SK-N-SH treated with all-trans-retinoic acid at 6 μM for 48 hours (cell line): ENCODE measurements at regions not wholly inside any gene's neighbourhood (a gene's known extent, or its start where the extent isn't known, plus 50 kb on each side); places are given as distances from the start of the nearest gene placed in this dataset.

Experiments
- ARNTL ChIP-seq: fragments of 450-650 bp; formaldehyde crosslinking; IDR thresholded peaks from 2 replicates; pipeline ENCODE4 v1.5.0; 2020; ENCODE audit warnings: low read depth, mild to moderate bottlenecking, moderate library complexity, borderline replicate concordance
- BACH2 ChIP-seq: fragments of 250-450 bp; sonication (Bioruptor Pico); IDR thresholded peaks from 2 replicates; pipeline ENCODE4 v1.9.0; 2021; ENCODE audit warnings: mild to moderate bottlenecking, borderline replicate concordance
- ESRRG ChIP-seq: fragments of 250-450 bp; sonication (Bioruptor Pico); IDR thresholded peaks from 2 replicates; pipeline ENCODE4 v1.6.1; 2021; ENCODE audit warnings: mild to moderate bottlenecking
- OSR1 ChIP-seq: fragments of 250-450 bp; sonication (Bioruptor Pico); IDR thresholded peaks from 2 replicates; pipeline ENCODE4 v1.8.0; 2022; ENCODE audit warnings: moderate library complexity, mild to moderate bottlenecking, inconsistent platforms
- RARB ChIP-seq: fragments of 250-450 bp; sonication (Bioruptor Pico); IDR thresholded peaks from 2 replicates; pipeline ENCODE4 v1.8.0; 2021; ENCODE audit warnings: mild to moderate bottlenecking, moderate library complexity
- TCF4 ChIP-seq: fragments of 250-450 bp; sonication (Bioruptor Pico); IDR thresholded peaks from 2 replicates; pipeline ENCODE4 v1.8.0; 2021; ENCODE audit warnings: mild to moderate bottlenecking, moderate library complexity, borderline replicate concordance
- ZFP3 ChIP-seq: fragments of 250-450 bp; sonication (Bioruptor Pico); IDR thresholded peaks from 2 replicates; pipeline ENCODE4 v1.5.0; 2020; ENCODE audit warnings: mild to moderate bottlenecking, moderate library complexity
- ZNF70 ChIP-seq: fragments of 450-650 bp; formaldehyde crosslinking; IDR thresholded peaks from 2 replicates; pipeline ENCODE4 v1.5.0; 2020; ENCODE audit warnings: mild to moderate bottlenecking, moderate library complexity
- ZNF8 ChIP-seq: fragments of 450-650 bp; formaldehyde crosslinking; IDR thresholded peaks from 2 replicates; pipeline ENCODE4 v1.5.0; 2020; ENCODE audit warnings: mild to moderate bottlenecking, moderate library complexity
- TF ChIP-seq, protein P1 (sequence below): fragments of 250-450 bp; sonication (Bioruptor Pico); IDR thresholded peaks from 2 replicates; pipeline ENCODE4 v1.8.0; 2020; ENCODE audit warnings: mild to moderate bottlenecking, moderate library complexity, borderline replicate concordance
- TF ChIP-seq, protein P2 (sequence below): fragments of 250-450 bp; sonication (Bioruptor Pico); IDR thresholded peaks from 2 replicates; pipeline ENCODE4 v1.5.1; 2020; ENCODE audit warnings: low read depth, mild to moderate bottlenecking, moderate library complexity
- TF ChIP-seq, protein P3 (sequence below): fragments of 250-450 bp; sonication (Bioruptor Pico); IDR thresholded peaks from 2 replicates; pipeline ENCODE4 v1.5.0; 2020; ENCODE audit warnings: mild to moderate bottlenecking, moderate library complexity
- TF ChIP-seq, protein P4 (sequence below): fragments of 250-450 bp; sonication (Bioruptor Pico); IDR thresholded peaks from 2 replicates; pipeline ENCODE4 v1.5.1; 2021; ENCODE audit warnings: mild to moderate bottlenecking, moderate library complexity

DNA sequence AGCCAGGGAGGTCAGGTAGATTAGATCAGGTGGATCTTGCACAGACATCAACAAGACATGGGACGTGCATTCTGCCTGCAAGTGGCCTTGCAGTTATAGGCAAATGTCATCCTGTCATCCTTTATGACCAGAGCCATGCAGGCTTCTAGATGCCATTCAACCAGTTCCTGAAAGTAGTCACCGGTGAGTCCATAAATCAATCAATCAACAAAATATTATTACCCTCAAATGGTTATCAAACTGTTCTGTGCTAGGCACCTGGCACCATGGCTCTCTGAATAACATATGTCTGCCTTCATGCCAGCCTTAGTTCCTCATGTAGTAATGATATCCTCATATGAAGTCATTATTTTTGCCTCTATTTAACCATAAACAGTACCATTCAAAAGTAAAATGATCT, 146.9 kb downstream of the TOMM20 start:
- TF ChIP-seq TCF4 = no peak
- no peak for TF ChIP-seq ARNTL
- TF ChIP-seq ZNF8 (CRISPR knock-in tag) = no peak
- TF ChIP-seq, protein P1, sequence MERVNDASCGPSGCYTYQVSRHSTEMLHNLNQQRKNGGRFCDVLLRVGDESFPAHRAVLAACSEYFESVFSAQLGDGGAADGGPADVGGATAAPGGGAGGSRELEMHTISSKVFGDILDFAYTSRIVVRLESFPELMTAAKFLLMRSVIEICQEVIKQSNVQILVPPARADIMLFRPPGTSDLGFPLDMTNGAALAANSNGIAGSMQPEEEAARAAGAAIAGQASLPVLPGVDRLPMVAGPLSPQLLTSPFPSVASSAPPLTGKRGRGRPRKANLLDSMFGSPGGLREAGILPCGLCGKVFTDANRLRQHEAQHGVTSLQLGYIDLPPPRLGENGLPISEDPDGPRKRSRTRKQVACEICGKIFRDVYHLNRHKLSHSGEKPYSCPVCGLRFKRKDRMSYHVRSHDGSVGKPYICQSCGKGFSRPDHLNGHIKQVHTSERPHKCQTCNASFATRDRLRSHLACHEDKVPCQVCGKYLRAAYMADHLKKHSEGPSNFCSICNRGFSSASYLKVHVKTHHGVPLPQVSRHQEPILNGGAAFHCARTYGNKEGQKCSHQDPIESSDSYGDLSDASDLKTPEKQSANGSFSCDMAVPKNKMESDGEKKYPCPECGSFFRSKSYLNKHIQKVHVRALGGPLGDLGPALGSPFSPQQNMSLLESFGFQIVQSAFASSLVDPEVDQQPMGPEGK (CRISPR knock-in tag) = no peak
- TF ChIP-seq, protein P2, sequence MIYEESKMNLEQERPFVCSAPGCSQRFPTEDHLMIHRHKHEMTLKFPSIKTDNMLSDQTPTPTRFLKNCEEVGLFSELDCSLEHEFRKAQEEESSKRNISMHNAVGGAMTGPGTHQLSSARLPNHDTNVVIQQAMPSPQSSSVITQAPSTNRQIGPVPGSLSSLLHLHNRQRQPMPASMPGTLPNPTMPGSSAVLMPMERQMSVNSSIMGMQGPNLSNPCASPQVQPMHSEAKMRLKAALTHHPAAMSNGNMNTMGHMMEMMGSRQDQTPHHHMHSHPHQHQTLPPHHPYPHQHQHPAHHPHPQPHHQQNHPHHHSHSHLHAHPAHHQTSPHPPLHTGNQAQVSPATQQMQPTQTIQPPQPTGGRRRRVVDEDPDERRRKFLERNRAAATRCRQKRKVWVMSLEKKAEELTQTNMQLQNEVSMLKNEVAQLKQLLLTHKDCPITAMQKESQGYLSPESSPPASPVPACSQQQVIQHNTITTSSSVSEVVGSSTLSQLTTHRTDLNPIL (CRISPR knock-in tag) = no peak
- TF ChIP-seq, protein P3, sequence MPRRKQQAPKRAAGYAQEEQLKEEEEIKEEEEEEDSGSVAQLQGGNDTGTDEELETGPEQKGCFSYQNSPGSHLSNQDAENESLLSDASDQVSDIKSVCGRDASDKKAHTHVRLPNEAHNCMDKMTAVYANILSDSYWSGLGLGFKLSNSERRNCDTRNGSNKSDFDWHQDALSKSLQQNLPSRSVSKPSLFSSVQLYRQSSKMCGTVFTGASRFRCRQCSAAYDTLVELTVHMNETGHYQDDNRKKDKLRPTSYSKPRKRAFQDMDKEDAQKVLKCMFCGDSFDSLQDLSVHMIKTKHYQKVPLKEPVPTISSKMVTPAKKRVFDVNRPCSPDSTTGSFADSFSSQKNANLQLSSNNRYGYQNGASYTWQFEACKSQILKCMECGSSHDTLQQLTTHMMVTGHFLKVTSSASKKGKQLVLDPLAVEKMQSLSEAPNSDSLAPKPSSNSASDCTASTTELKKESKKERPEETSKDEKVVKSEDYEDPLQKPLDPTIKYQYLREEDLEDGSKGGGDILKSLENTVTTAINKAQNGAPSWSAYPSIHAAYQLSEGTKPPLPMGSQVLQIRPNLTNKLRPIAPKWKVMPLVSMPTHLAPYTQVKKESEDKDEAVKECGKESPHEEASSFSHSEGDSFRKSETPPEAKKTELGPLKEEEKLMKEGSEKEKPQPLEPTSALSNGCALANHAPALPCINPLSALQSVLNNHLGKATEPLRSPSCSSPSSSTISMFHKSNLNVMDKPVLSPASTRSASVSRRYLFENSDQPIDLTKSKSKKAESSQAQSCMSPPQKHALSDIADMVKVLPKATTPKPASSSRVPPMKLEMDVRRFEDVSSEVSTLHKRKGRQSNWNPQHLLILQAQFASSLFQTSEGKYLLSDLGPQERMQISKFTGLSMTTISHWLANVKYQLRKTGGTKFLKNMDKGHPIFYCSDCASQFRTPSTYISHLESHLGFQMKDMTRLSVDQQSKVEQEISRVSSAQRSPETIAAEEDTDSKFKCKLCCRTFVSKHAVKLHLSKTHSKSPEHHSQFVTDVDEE (CRISPR knock-in tag) = no peak
- TF ChIP-seq, protein P4, sequence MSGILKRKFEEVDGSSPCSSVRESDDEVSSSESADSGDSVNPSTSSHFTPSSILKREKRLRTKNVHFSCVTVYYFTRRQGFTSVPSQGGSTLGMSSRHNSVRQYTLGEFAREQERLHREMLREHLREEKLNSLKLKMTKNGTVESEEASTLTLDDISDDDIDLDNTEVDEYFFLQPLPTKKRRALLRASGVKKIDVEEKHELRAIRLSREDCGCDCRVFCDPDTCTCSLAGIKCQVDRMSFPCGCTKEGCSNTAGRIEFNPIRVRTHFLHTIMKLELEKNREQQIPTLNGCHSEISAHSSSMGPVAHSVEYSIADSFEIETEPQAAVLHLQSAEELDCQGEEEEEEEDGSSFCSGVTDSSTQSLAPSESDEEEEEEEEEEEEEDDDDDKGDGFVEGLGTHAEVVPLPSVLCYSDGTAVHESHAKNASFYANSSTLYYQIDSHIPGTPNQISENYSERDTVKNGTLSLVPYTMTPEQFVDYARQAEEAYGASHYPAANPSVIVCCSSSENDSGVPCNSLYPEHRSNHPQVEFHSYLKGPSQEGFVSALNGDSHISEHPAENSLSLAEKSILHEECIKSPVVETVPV (CRISPR knock-in tag) = no peak
- TF ChIP-seq OSR1 = no peak
- TF ChIP-seq ZFP3 = no peak
- no peak for TF ChIP-seq BACH2 (CRISPR knock-in tag)
- TF ChIP-seq RARB (CRISPR knock-in tag) = no peak
- no peak for TF ChIP-seq ESRRG
- no peak for TF ChIP-seq ZNF70
